ENCODE measurements at regions not wholly inside any gene's neighbourhood (a gene's known extent, or its start where the extent isn't known, plus 50 kb on each side); places are given as distances from the start of the nearest gene placed in this dataset.

- no peak for DNase-seq
These were observed 455.3 kb upstream of the SGCD start for GRCh38 chr5:155871623-155872022.

- DNase-seq, result no peak
These were observed 454.2 kb upstream of the SGCD start for GRCh38 chr5:155872629-155873220.

- DNase-seq, result no peak
These were observed 447.9 kb upstream of the SGCD start for GRCh38 chr5:155878991-155879575.

GRCh38 chr5:155884041-155884440 lies 442.9 kb upstream of the SGCD start:
- no peak for DNase-seq

- DNase-seq, result no peak
These were observed 441.8 kb upstream of the SGCD start for GRCh38 chr5:155885199-155885598.

- no peak for DNase-seq
These were observed 440.5 kb upstream of the SGCD start for GRCh38 chr5:155886311-155887031.

- no peak for DNase-seq
These were observed 431.5 kb upstream of the SGCD start for GRCh38 chr5:155895484-155895883.

GRCh38 chr5:155897761-155898160 lies 429.2 kb upstream of the SGCD start:
- DNase-seq, result no peak

- no peak for DNase-seq
These were observed 428.7 kb upstream of the SGCD start for GRCh38 chr5:155898284-155898683.

- DNase-seq, result no peak
These were observed 423.2 kb upstream of the SGCD start for GRCh38 chr5:155903791-155904190.

- no peak for DNase-seq
These were observed 421.6 kb upstream of the SGCD start for GRCh38 chr5:155905364-155905763.

- DNase-seq, result no peak
These were observed 420.9 kb upstream of the SGCD start for GRCh38 chr5:155906046-155906445.

GRCh38 chr5:155908543-155908942 lies 418.4 kb upstream of the SGCD start:
- DNase-seq, result no peak

- no peak for DNase-seq
These were observed 414.7 kb upstream of the SGCD start for GRCh38 chr5:155912291-155912690.

GRCh38 chr5:155914766-155915165 lies 412.2 kb upstream of the SGCD start:
- no peak for DNase-seq

- no peak for DNase-seq
These were observed 411.4 kb upstream of the SGCD start for GRCh38 chr5:155915601-155916000.

- no peak for DNase-seq
These were observed 407.8 kb upstream of the SGCD start for GRCh38 chr5:155919126-155919525.

GRCh38 chr5:155919725-155920124 lies 407.2 kb upstream of the SGCD start:
- no peak for DNase-seq

GRCh38 chr5:155921621-155922020 lies 405.3 kb upstream of the SGCD start:
- no peak for DNase-seq

- DNase-seq, result no peak
These were observed 403.2 kb upstream of the SGCD start for GRCh38 chr5:155923784-155924183.

- no peak for DNase-seq
These were observed 400.9 kb upstream of the SGCD start for GRCh38 chr5:155926031-155926430.

- no peak for DNase-seq
These were observed 400.2 kb upstream of the SGCD start for GRCh38 chr5:155926766-155927165.

- no peak for DNase-seq
These were observed 397.9 kb upstream of the SGCD start for GRCh38 chr5:155929112-155929511.

GRCh38 chr5:155934964-155935363 lies 392.0 kb upstream of the SGCD start:
- DNase-seq, result no peak

- DNase-seq, result no peak
These were observed 391.2 kb upstream of the SGCD start for GRCh38 chr5:155935723-155936122.

All from AML-193 (cell line).